OCI-LY7 (cell line): ENCODE measurements at regions not wholly inside any gene's neighbourhood (a gene's known extent, or its start where the extent isn't known, plus 50 kb on each side); places are given as distances from the start of the nearest gene placed in this dataset.

ENCODE experiments used
- BruUV-seq: library from RNA; stranded (reverse); fragments of 400-500 nt; replicated peaks from 2 replicates; lab custom pipeline; 2021; lab: Mats Ljungman, UMichigan
- CTCF ChIA-PET: fragments of 300-600 bp; sonication (Branson Sonifier 250); formaldehyde crosslinking; loops from one replicate; lab custom pipeline; 2022; ENCODE audit warnings: antibody characterized with exemption; ENCODE audit not compliant: unreplicated experiment; lab: Charles Lee
- POLR2A ChIA-PET: fragments of 300-600 bp; sonication (Branson Sonifier 250); formaldehyde crosslinking; loops from one replicate; lab custom pipeline; 2022; ENCODE audit warnings: antibody characterized with exemption; lab: Charles Lee
- DNase-seq: peaks from one replicate; pipeline ENCODE4 v3.0.0-alpha.2; 2015; ENCODE audit warnings: low spot score
- H2AFZ ChIP-seq: fragments of 200-600 bp; sonication (generic), shearing (Covaris generic); 2 replicates; pipeline ENCODE4 v1.6.1; 2014; ENCODE audit warnings: mild to moderate bottlenecking, antibody characterized with exemption, low read length, moderate library complexity
- H3K27ac ChIP-seq: fragments of 200-600 bp; sonication (generic); 2 replicates; pipeline ENCODE4 v1.5.1; 2014; ENCODE audit warnings: mixed run types, low read depth, mild to moderate bottlenecking, moderate library complexity, low read length, inconsistent platforms; ENCODE audit not compliant: poor library complexity, severe bottlenecking
- H3K36me3 ChIP-seq: fragments of 200-600 bp; sonication (generic); 2 replicates; pipeline ENCODE4 v1.6.1; 2014; ENCODE audit warnings: mild to moderate bottlenecking, antibody characterized with exemption, low read length, moderate library complexity, mixed read lengths; ENCODE audit not compliant: insufficient read depth
- H3K4me1 ChIP-seq: fragments of 200-600 bp; sonication (generic); 2 replicates; pipeline ENCODE4 v1.5.1; 2014; ENCODE audit warnings: mild to moderate bottlenecking, low read length; ENCODE audit not compliant: insufficient read depth, poor library complexity, severe bottlenecking
- H3K4me2 ChIP-seq: fragments of 200-600 bp; sonication (generic); 2 replicates; pipeline ENCODE4 v1.6.1; 2014; ENCODE audit warnings: mild to moderate bottlenecking, low read length
- H3K4me3 ChIP-seq: fragments of 200-600 bp; sonication (generic); 2 replicates; pipeline ENCODE4 v1.5.1; 2014; ENCODE audit warnings: mild to moderate bottlenecking, low read depth, low read length; ENCODE audit not compliant: poor library complexity, severe bottlenecking
- H3K79me2 ChIP-seq: fragments of 200-600 bp; sonication (generic); 2 replicates; pipeline ENCODE4 v1.6.1; 2016; ENCODE audit warnings: low read depth, mild to moderate bottlenecking, low read length, moderate library complexity, mixed read lengths; ENCODE audit not compliant: insufficient read depth
- H3K9me2 ChIP-seq: fragments of 200-600 bp; sonication (generic); 2 replicates; pipeline ENCODE4 v1.6.1; 2016; ENCODE audit warnings: mild to moderate bottlenecking, low read length, mixed read lengths; ENCODE audit not compliant: insufficient read depth
- H3K9me3 ChIP-seq: fragments of 200-600 bp; sonication (generic); 2 replicates; pipeline ENCODE4 v1.6.1; 2014; ENCODE audit warnings: mild to moderate bottlenecking, mixed run types, low read length, mixed read lengths
- H4K20me1 ChIP-seq: fragments of 200-600 bp; sonication (generic); 2 replicates; pipeline ENCODE4 v1.6.1; 2014; ENCODE audit warnings: mild to moderate bottlenecking, antibody characterized with exemption, low read length, moderate library complexity, mixed read lengths; ENCODE audit not compliant: insufficient read depth
- EZH2phosphoT487 ChIP-seq: fragments of 200-600 bp; sonication (generic); IDR thresholded peaks from 2 replicates; pipeline ENCODE4 v1.6.1; 2018; ENCODE audit warnings: low read depth, borderline replicate concordance, mild to moderate bottlenecking, mixed run types, antibody characterized with exemption, low read length, moderate library complexity, mixed read lengths
- intact Hi-C: fragments of 100-400 bp; cut with micrococcal nuclease; formaldehyde crosslinking; loops from one replicate; pipeline ENCODE4 v1.10.0; 2022; ENCODE audit not compliant: unreplicated experiment
- TF ChIP-seq, protein P1 (sequence below): fragments of 200-600 bp; sonication (generic); conservative IDR thresholded peaks from 2 replicates; pipeline ENCODE4 v1.5.1; 2014; ENCODE audit warnings: mild to moderate bottlenecking, antibody characterized with exemption, low read length, moderate library complexity, mixed read lengths

DNA sequence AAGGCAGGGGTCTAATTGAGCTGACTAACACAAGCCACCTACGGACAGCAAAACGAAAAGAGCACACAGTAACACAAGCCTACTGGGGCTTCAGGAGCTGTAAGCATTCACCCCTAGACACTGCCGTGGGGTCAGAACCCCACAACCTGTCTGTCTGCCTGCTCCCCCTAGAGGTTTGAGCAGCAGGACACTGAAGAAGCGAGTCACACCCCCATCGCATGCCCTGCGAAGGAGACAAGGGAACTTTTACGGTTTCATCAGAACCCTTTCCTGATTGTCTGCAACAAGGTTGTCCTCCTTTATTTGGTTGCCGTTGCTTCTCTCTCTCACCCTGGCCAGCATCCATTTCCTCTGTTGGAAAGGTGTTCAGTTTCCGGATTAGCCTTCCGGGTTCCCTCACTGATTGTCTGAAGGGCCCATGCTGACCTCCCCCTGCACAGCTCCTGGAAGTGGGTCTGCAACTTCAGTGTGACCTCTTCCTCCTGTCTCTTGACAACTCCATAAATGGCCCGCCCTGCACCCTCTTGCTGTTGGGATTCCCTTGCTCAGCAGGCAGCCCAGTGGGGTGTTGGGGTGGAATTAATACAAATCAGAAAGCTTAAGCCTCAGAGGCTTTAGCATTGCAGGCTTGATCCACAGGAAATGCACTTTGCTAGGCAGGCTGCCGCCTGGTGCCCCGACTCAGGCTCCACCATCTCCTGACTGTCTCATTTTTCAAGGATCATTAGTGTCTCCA is 258.9 kb upstream of the TLE4 start:
- ChIA-PET CTCF (no interaction called here), POLR2A (no interaction called here)
- DNase-seq = no peak
- Histone ChIP-seq H2AFZ (no peak overlapping the region), H4K20me1 (no peaks in the 10 kb centered on the region), H3K9me2 (no peaks in the 10 kb centered on the region), H3K9me3 (no peaks in the 10 kb centered on the region), H3K79me2 (no peaks in the 10 kb centered on the region), H3K4me1 (no peaks in the 10 kb centered on the region), H3K27ac (no peak overlapping the region), H3K36me3 (no peaks in the 10 kb centered on the region), H3K4me3 (no peak overlapping the region), H3K4me2 (no peak overlapping the region)
- intact Hi-C loops = no loop called here
- TF ChIP-seq, protein P1, sequence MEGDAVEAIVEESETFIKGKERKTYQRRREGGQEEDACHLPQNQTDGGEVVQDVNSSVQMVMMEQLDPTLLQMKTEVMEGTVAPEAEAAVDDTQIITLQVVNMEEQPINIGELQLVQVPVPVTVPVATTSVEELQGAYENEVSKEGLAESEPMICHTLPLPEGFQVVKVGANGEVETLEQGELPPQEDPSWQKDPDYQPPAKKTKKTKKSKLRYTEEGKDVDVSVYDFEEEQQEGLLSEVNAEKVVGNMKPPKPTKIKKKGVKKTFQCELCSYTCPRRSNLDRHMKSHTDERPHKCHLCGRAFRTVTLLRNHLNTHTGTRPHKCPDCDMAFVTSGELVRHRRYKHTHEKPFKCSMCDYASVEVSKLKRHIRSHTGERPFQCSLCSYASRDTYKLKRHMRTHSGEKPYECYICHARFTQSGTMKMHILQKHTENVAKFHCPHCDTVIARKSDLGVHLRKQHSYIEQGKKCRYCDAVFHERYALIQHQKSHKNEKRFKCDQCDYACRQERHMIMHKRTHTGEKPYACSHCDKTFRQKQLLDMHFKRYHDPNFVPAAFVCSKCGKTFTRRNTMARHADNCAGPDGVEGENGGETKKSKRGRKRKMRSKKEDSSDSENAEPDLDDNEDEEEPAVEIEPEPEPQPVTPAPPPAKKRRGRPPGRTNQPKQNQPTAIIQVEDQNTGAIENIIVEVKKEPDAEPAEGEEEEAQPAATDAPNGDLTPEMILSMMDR = no peak
- no peak for TF ChIP-seq EZH2phosphoT487
- no TSS peak for BruUV-seq

DNA sequence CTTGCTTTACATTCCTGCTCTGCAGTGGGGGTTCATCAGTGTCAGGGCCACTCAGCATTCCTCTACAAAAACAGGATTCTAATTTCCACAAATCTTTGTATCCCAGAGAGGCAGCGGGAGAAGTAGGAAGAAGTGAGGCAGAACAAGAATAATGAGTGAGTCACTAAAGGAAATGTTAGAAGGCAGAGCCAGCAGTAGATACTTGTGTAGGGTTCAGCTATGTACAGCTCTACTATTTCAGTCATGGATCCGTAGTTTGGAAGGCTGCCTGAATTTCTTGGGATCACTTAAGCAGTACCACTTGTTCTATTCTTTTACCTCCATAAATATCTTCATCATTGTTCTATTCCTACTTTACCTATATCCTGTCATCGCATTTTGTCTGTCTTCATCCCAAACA is 246.3 kb upstream of the TLE4 start:
- H3K4me3 ChIP-seq = no peak overlapping the region
- H3K4me1 ChIP-seq = no peaks in the 10 kb centered on the region
- ChIA-PET CTCF (no interaction called here), POLR2A (no interaction called here)
- H4K20me1 ChIP-seq = no peaks in the 10 kb centered on the region
- intact Hi-C loops = no loop called here
- no TSS peak for BruUV-seq
- TF ChIP-seq EZH2phosphoT487 = no peak
- TF ChIP-seq, protein P1 = no peak
- no peaks in the 10 kb centered on the region for H3K36me3 ChIP-seq
- DNase-seq = no peak
- H2AFZ ChIP-seq = no peak overlapping the region
- no peaks in the 10 kb centered on the region for H3K79me2 ChIP-seq
- no peaks in the 10 kb centered on the region for H3K9me2 ChIP-seq
- H3K4me2 ChIP-seq = no peak overlapping the region
- no peaks in the 10 kb centered on the region for H3K9me3 ChIP-seq
- no peak overlapping the region for H3K27ac ChIP-seq

DNA sequence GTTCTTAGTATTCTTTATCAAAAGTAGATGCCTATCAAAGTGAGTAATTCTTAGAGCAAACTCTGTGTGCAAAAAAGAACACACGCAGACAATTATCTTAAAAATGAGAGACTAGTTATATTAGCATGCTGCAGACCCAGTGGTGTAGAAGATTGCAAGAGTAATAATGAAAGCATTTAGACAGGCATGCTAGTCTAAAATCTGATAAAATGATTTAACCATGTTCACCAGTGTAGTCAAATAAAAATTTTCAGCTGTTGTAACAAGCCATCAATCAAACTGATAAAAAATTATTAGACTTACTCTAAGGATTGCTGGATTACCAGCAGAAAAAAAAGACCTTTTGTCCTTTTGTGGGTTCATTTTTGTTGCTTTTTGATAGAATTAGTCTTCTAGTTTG is 241.9 kb upstream of the TLE4 start:
- no peaks in the 10 kb centered on the region for H3K9me2 ChIP-seq
- no peaks in the 10 kb centered on the region for H3K9me3 ChIP-seq
- H3K4me2 ChIP-seq = no peak overlapping the region
- DNase-seq = no peak
- intact Hi-C loops = no loop called here
- TF ChIP-seq, protein P1 = no peak
- TF ChIP-seq EZH2phosphoT487 = no peak
- H3K4me1 ChIP-seq = no peaks in the 10 kb centered on the region
- POLR2A ChIA-PET = no interaction called here
- no peaks in the 10 kb centered on the region for H3K36me3 ChIP-seq
- no peak overlapping the region for H3K27ac ChIP-seq
- no peaks in the 10 kb centered on the region for H4K20me1 ChIP-seq
- no peak overlapping the region for H3K4me3 ChIP-seq
- H3K79me2 ChIP-seq = no peaks in the 10 kb centered on the region
- no peak overlapping the region for H2AFZ ChIP-seq
- CTCF ChIA-PET = no interaction called here
- no TSS peak for BruUV-seq
